A673 (cell line): ENCODE measurements at regions not wholly inside any gene's neighbourhood (a gene's known extent, or its start where the extent isn't known, plus 50 kb on each side); places are given as distances from the start of the nearest gene placed in this dataset.

ENCODE experiments used
- EZH2 ChIP-seq: fragments of 200-600 bp; sonication (generic); IDR thresholded peaks from 2 replicates; pipeline ENCODE4 v1.6.1; 2017; ENCODE audit warnings: borderline replicate concordance, low read depth, mild to moderate bottlenecking, mixed read lengths, antibody characterized with exemption, low read length; ENCODE audit not compliant: poor library complexity, severe bottlenecking
- TF ChIP-seq, protein P1 (sequence below): fragments of 300-800, 200-600 bp; sonication (generic); conservative IDR thresholded peaks from 2 replicates; pipeline ENCODE4 v1.5.1; 2017; ENCODE audit warnings: low read depth, mild to moderate bottlenecking, antibody characterized with exemption, low read length, moderate library complexity, mixed read lengths

DNA sequence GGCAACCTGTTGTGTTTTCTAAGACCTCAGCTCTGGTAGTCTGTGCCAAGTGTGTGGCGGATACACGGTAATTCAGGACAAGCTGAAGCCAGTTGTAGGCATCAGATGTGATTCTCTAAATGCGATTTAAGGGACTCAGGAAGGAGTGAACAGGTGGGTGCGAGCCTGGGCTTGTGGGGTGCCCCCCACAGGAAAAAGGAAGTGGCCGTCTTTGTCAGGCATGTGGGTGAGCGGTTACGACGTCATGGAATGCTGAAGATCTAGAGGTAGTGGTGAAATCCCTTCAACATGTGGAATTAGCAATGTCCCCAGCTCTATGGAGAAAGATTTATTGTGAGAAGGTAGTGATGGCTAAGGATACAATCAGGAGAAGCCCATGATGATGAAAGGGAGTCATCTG lies 95.1 kb upstream of the EXOC2 start:
- no peak for TF ChIP-seq EZH2
- TF ChIP-seq, protein P1, sequence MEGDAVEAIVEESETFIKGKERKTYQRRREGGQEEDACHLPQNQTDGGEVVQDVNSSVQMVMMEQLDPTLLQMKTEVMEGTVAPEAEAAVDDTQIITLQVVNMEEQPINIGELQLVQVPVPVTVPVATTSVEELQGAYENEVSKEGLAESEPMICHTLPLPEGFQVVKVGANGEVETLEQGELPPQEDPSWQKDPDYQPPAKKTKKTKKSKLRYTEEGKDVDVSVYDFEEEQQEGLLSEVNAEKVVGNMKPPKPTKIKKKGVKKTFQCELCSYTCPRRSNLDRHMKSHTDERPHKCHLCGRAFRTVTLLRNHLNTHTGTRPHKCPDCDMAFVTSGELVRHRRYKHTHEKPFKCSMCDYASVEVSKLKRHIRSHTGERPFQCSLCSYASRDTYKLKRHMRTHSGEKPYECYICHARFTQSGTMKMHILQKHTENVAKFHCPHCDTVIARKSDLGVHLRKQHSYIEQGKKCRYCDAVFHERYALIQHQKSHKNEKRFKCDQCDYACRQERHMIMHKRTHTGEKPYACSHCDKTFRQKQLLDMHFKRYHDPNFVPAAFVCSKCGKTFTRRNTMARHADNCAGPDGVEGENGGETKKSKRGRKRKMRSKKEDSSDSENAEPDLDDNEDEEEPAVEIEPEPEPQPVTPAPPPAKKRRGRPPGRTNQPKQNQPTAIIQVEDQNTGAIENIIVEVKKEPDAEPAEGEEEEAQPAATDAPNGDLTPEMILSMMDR = no peak
